GM12873 (cell line): ENCODE measurements at regions not wholly inside any gene's neighbourhood (a gene's known extent, or its start where the extent isn't known, plus 50 kb on each side); places are given as distances from the start of the nearest gene placed in this dataset.

ENCODE experiments used
- TF ChIP-seq, protein P1 (sequence below): IDR thresholded peaks from 2 replicates; pipeline ENCODE4 v1.5.1; 2012; ENCODE audit warnings: low read depth, mild to moderate bottlenecking, moderate library complexity, low read length, control low read depth; ENCODE audit not compliant: insufficient read depth; ENCODE audit errors: missing control alignments

GRCh38 chr4:171265190-171265818 is 547.9 kb upstream of the GALNTL6 start:
- TF ChIP-seq, protein P1, sequence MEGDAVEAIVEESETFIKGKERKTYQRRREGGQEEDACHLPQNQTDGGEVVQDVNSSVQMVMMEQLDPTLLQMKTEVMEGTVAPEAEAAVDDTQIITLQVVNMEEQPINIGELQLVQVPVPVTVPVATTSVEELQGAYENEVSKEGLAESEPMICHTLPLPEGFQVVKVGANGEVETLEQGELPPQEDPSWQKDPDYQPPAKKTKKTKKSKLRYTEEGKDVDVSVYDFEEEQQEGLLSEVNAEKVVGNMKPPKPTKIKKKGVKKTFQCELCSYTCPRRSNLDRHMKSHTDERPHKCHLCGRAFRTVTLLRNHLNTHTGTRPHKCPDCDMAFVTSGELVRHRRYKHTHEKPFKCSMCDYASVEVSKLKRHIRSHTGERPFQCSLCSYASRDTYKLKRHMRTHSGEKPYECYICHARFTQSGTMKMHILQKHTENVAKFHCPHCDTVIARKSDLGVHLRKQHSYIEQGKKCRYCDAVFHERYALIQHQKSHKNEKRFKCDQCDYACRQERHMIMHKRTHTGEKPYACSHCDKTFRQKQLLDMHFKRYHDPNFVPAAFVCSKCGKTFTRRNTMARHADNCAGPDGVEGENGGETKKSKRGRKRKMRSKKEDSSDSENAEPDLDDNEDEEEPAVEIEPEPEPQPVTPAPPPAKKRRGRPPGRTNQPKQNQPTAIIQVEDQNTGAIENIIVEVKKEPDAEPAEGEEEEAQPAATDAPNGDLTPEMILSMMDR = no peak

DNA sequence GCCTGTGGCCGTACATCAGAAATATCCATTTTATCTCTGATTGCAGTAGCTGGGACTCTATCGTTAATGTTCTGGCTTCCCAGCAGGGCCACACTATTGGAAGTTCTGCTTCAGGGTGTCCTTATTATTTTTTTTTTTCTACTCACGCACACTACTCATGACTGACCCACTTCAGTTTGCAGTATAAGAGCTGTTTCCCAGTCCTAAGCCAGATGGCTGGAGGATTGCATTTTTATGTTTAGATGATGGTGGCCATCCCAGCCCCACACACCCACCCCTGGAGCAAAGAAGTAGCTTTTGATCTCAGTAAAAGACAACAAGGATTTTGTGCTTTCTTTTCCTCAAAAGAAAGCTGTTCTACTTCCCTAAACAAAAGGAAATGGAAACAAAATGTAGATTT is 557.0 kb upstream of the GALNTL6 start:
- TF ChIP-seq, protein P1 = no peak

- TF ChIP-seq, protein P1 = no peak
These were observed 566.3 kb upstream of the GALNTL6 start for GRCh38 chr4:171246948-171247347.

DNA sequence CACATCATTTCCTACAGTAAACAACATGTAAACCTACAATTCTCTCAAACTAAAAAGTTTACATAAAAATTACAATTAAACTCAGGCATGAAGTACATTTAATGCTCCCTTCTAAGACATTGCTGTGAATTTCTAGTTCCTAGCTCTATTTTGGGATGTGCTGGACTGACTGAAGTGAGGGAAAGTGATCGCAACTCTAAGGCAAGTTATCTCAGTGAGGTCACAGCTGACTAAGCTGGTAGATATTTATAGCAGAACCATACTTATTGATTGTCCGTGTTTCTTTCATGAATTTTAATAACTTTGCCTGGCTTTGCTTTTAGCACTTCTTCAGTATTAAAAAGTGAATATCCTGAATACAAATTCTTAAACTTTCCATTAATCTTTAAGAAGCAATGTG is 570.4 kb upstream of the GALNTL6 start:
- TF ChIP-seq, protein P1 = no peak

DNA sequence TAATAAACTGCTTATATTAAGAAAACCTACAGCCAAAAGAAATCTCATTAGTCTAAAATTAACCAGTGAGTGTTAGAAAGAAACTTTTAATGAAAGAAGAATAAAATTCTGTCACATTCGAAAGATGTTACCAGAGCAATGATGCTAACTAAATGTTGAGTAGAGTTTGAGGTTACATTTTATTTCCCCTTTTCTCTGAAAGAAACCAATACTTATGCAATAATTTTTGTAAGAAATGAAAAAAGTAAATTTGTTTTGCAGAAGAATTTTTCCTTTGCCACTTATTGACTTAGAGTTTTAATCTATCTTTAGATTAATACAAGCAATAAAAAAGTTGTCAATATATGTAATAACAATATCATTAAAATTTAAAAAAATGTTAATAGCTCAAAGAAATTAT is 574.0 kb upstream of the GALNTL6 start:
- TF ChIP-seq, protein P1 = no peak

- TF ChIP-seq, protein P1 = no peak
These were observed 577.7 kb upstream of the GALNTL6 start for GRCh38 chr4:171235521-171235920.

GRCh38 chr4:171221181-171221580 is 592.0 kb upstream of the GALNTL6 start:
- TF ChIP-seq, protein P1 = no peak

GRCh38 chr4:171203425-171203824 is 609.8 kb upstream of the GALNTL6 start:
- TF ChIP-seq, protein P1 = no peak
